HG03442 (cell line): ENCODE measurements at regions not wholly inside any gene's neighbourhood (a gene's known extent, or its start where the extent isn't known, plus 50 kb on each side); places are given as distances from the start of the nearest gene placed in this dataset.

Source experiments
- ATAC-seq: cut with Tn5 transposase; IDR thresholded peaks from one replicate; pipeline ENCODE4 v1.9.1; 2021; ENCODE audit warnings: mild to moderate bottlenecking, moderate library complexity; ENCODE audit not compliant: unreplicated experiment

DNA sequence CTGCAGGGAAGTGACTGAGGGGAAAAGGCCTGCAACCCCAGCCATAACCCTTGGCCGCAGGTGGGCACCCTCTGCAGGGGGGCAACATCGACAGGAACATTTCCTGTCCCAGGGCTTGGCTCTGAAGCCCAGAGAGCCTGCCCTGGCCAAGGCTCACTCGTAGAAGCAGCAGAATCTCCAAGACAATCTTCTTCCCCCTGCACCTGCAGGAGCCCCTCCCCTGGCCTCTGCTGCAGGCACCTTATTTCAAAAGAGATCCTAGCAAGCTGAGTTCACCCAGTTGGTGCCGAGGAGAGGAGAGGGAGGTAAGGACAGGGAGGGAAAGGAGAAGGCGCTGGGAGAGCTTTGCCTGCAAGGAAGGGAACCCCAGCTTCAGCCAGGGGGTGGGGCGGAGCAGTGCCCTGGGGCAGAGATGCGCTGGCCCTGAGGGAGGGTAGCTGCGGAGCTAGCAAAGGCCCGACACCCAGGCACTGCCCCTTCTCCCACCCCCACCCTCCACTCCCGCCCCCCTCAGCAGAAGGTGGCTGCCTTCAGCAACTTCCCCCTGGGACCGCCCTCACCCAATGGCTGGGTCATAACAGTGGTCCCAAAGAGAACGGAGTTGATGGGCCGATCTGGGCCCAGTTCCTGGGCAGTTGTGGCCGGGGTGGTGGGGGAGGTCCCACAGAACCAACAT is 104.3 kb upstream of the TNRC6C start:
- ATAC-seq, result no peak

DNA sequence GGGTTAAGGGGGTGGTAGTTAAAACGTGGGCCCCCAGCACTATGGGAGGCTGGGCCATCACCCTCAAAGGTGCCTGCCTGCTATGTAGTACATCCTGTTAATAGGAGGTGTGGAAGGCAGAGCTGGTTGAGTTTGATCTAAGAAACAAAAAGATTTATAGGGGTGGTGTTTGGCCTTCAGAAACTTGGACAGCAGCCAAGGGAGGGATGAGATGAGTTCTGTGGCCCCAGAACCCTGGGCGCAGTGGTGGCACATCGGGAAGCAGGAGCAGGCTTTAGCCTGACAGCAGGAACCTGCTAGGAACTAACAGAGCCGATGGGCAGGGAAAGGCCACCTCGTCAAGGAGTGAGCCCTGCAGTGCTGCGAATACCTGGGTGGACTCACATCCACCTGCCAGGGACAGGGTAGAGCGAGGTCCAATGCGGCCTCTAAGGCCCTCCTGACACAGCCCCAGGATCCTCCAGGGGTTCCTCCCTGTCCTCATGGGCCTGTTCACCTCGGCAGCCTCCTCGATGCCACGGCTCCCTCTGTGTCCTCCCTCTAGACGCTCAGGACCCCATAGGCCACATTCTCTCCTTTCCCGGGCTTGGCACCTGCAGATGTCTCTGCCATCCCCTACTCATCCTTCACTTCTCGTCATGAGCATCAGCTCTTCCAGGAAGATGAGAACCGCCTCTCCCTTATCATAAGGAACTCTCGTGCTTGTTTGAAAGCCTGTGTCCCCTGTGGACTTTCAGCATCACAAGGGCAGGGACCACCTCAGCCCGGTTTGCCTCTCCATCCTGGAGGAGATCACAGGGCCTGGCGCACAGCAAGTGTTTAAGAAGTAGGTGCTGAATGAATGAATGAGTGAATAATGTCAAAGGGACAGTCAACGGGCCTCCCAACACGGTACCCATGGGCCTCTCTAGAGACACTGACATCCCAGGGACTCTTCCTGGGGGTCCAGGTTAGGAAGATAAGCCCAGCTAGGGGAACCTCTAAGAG is 103.5 kb upstream of the TNRC6C start:
- no peak for ATAC-seq

GRCh38 chr17:77856551-77857305 is 101.8 kb upstream of the TNRC6C start:
- no peak for ATAC-seq

DNA sequence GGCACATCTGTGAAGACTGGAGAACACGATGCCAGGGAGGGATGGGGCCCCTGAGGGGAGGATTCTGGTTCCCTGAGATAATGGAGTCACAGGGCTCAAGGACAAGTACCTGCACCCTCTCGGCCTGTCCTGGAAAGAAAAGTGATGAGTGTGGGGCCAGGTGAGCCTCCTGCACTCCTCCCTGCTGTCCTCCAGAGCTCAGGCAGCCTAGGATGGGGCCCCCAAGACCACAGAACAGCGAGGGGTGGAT is 101.3 kb upstream of the TNRC6C start:
- no peak for ATAC-seq

DNA sequence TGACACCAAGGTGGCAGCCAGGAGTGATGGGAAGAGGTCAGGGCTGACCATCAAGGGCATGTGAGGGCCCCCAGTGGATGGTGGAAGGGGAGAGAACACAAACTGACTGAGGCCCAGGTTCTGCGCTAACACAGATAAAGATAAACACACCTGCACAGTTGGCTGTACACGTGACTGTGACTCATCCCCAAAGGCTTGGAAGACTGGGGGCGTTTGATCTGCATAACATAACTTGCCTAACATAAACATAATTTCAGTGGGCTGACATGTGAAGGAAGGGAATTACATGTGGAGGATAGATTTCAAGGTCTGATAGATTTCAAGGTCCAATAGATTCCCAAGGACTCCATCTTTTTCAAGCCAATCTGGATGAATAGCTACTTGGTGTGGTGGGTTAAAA is 100.9 kb upstream of the TNRC6C start:
- no peak for ATAC-seq

DNA sequence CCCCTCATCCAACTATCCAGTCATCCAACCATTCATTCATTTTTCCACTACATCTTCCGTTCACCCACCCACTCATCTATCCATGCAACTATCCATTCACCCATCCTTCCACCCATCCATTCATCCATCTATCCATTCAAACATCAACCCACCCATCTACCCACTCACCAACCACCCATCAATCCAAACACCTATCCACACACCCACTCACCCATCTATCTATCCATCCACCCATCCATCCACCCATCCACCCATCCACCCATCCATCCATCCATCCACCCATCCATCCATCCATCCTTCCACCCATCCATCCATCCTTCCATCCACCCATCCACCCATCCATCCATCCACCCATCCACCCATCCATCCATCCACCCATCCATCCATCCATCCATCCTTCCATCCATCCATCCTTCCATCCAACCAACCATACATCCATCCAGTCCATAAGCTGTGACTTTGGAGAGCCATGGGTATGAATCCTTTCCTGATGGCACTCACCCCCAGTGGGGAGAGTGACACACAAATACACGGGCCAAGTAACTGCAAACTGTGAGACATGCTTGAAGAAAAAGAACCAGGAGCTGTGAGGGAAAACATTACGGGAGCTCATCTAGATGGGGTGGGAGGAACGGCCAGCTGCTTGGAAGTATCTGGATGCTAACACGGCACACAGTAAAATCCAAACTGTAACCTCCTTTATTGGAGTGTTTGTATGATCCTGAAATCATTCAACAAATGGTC is 100.0 kb upstream of the TNRC6C start:
- ATAC-seq, result no peak

- ATAC-seq, result no peak
Measured at GRCh38 chr17:77859035-77859810, 99.3 kb upstream of the TNRC6C start.

DNA sequence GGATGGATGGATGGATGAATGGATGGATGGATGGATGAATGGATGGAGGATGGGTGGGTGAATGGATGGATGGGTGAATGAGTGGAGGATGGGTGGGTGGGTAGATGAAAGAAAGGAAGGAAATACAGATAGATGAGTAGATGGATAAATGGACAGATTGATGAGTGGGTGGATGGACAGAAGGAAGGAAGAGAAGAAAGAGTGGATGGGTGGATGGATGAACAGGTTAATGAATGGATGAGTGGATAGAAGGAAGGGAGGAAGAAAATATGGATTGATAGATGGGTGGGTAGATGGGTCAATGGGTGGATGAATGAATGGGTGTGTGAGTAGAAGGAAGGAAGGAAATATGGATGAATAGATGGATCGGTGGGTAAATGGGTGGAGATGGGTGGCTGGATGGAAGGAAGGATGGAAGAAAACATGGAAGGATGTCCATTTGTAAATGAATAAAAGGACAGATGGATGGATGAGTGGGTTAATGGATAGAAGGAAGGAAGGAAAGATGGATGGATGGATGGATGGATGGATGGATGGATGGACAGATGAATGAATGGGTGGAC is 97.3 kb upstream of the TNRC6C start:
- ATAC-seq, result no peak

- no peak for ATAC-seq
Measured at GRCh38 chr17:77861981-77862645, 96.4 kb upstream of the TNRC6C start.

- no peak for ATAC-seq
Measured at GRCh38 chr17:77862890-77863813, 95.4 kb upstream of the TNRC6C start.

DNA sequence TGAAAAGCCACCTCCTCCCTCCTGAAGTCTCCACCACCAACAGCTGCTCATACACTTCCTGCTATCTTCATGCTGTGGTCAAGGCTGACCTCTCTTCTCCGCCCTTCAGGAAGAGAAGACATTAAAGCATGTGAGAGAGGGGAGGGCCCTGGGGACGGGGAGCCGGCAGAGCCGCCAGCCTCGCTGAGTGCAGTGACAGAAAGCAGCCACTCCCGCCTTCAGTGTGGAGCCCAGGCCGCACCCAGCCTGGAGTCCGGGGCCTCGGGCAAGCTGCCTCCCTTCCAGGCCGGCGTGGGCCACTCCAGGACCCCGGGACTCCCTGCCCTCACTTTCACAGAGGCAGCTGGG is 94.7 kb upstream of the TNRC6C start:
- ATAC-seq, result no peak

DNA sequence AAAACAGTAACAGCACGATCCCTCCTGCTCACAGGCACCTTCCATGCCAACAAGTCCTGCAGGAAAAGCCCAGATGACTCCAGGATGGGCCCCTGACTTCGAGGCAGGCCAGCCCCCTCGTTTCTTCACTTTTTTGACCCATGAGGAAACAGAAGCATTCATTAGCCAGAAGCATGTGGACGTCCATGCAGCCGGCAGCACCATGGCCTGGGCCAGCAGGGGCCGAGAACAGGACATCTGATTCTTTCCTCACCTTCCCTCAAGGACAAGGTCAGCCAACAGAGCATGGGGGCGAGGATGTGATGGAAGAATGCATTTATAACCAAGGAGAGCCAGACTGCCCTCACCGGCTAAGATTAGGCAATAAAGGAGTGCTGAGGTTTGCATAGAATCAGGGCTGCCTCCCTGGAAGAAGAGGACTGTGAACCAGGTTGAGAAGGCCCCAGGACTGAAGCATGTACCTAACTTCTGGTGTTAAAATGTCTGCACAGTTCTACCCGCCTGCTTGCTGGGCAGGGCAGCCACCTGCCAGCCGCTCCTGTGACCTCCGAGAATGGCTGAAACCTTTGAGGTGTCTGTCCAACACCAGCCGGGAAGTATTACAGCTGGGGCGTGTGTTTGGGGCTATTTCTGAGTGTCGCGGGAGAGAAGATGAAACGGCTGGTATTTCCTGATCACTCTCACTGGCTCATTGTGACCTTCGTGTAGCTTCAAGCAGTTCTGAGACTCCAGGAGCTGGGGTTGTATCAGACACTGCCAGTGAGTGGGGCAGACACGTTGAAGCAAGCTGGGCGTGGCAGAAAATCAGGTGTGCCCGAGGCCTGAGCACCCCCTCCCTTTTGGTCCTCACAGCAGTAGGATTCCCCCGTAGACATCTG is 94.0 kb upstream of the TNRC6C start:
- no peak for ATAC-seq

- ATAC-seq, result no peak
Measured at GRCh38 chr17:77865112-77865611, 93.3 kb upstream of the TNRC6C start.

DNA sequence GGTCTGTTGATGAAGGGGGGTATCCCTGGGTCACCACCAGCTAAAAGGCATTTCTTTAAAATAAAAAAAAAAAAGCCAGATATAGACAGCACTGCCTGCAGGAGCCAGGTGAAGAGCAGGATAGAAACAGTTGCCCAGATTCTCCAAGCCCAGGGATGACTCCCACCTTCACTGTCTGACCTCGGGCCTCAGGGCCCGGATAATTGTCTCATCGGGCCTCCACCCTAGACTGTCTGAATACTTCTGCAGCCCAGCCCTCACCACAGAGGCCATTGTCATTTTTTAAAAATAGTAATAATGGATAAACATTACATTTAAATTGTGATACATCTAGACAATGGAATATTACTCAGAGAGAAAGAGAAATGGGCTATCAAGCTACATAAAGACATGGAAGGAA is 92.8 kb upstream of the TNRC6C start:
- no peak for ATAC-seq

DNA sequence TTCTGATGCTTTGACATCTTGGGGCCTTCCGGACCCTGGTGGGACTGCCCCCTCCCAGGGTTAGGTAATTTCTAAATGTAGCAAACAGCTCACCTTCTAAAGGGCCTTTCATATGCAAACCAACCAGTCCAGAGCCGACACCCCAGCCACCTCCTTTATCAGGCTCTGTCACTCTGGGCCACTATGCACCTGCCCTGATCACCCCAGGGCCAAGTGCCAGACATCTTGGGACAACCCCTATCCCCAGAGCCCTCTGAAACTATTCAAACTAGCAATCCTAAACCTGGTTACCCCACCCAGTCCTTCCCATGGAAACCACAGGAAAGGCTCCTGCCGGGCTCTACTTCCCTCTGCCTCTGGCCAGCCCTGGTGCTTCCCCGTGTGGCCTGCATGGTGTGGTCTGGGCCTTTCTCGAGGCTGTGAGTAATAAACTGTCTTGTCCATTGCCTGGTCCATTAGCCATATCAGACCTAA is 91.2 kb upstream of the TNRC6C start:
- ATAC-seq, result no peak

- ATAC-seq, result no peak
Measured at GRCh38 chr17:77867976-77868713, 90.4 kb upstream of the TNRC6C start.
